ENCODE measurements at regions not wholly inside any gene's neighbourhood (a gene's known extent, or its start where the extent isn't known, plus 50 kb on each side); places are given as distances from the start of the nearest gene placed in this dataset.

- Histone ChIP-seq H3K79me2 (ENCODE audit: insufficient read depth, low read length) (no peaks in the 10 kb centered on the region), H3K4me2 (ENCODE audit: low read length) (no peak overlapping the region), H3K9ac (ENCODE audit: low read length) (no peak overlapping the region), H4K20me1 (ENCODE audit: insufficient read depth, low read length) (no peaks in the 10 kb centered on the region), H3K4me3 (ENCODE audit: low read depth, low read length, poor library complexity, severe bottlenecking) (no peak overlapping the region), H3K4me1 (ENCODE audit: insufficient read depth, low read length, severe bottlenecking) (no peaks in the 10 kb centered on the region), H3K36me3 (ENCODE audit: insufficient read depth, low read length) (no peaks in the 10 kb centered on the region), H3K9me2 (ENCODE audit: low read depth, low read length) (no peaks in the 10 kb centered on the region), H3F3A (ENCODE audit: insufficient read depth, low read length) (no peaks in the 10 kb centered on the region), H2AFZ (ENCODE audit: low read length) (no peak overlapping the region), H3K27me3 (ENCODE audit: insufficient read depth, low read length) (no peaks in the 10 kb centered on the region), H3K9me3 (ENCODE audit: low read length) (no peaks in the 10 kb centered on the region), H3K27ac (ENCODE audit: low read depth, low read length, poor library complexity, severe bottlenecking) (no peak overlapping the region)
- TF ChIP-seq, protein P1, sequence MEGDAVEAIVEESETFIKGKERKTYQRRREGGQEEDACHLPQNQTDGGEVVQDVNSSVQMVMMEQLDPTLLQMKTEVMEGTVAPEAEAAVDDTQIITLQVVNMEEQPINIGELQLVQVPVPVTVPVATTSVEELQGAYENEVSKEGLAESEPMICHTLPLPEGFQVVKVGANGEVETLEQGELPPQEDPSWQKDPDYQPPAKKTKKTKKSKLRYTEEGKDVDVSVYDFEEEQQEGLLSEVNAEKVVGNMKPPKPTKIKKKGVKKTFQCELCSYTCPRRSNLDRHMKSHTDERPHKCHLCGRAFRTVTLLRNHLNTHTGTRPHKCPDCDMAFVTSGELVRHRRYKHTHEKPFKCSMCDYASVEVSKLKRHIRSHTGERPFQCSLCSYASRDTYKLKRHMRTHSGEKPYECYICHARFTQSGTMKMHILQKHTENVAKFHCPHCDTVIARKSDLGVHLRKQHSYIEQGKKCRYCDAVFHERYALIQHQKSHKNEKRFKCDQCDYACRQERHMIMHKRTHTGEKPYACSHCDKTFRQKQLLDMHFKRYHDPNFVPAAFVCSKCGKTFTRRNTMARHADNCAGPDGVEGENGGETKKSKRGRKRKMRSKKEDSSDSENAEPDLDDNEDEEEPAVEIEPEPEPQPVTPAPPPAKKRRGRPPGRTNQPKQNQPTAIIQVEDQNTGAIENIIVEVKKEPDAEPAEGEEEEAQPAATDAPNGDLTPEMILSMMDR (IDR thresholded peaks at IDR 0.05; ENCODE audit: low read length): no peak
- TF ChIP-seq EZH2 (IDR thresholded peaks at IDR 0.05; ENCODE audit: borderline replicate concordance, low read length): no peak
These were observed 1188.8 kb upstream of the CADM2 start for GRCh38 chr3:83769791-83770663.

- no peak overlapping the region for H3K27ac ChIP-seq (ENCODE audit: low read depth, low read length, poor library complexity, severe bottlenecking)
- H2AFZ ChIP-seq (ENCODE audit: low read length): no peak overlapping the region
- no peak overlapping the region for H3K4me3 ChIP-seq (ENCODE audit: low read depth, low read length, poor library complexity, severe bottlenecking)
- no peaks in the 10 kb centered on the region for H3K9me3 ChIP-seq (ENCODE audit: low read length)
- H4K20me1 ChIP-seq (ENCODE audit: insufficient read depth, low read length): no peaks in the 10 kb centered on the region
- no peaks in the 10 kb centered on the region for H3K79me2 ChIP-seq (ENCODE audit: insufficient read depth, low read length)
- no peak overlapping the region for H3K9ac ChIP-seq (ENCODE audit: low read length)
- no peaks in the 10 kb centered on the region for H3F3A ChIP-seq (ENCODE audit: insufficient read depth, low read length)
- TF ChIP-seq, protein P1 (IDR thresholded peaks at IDR 0.05; ENCODE audit: low read length): no peak
- TF ChIP-seq EZH2 (IDR thresholded peaks at IDR 0.05; ENCODE audit: borderline replicate concordance, low read length): no peak
- no peak overlapping the region for H3K4me2 ChIP-seq (ENCODE audit: low read length)
- H3K27me3 ChIP-seq (ENCODE audit: insufficient read depth, low read length): no peaks in the 10 kb centered on the region
- no peaks in the 10 kb centered on the region for H3K36me3 ChIP-seq (ENCODE audit: insufficient read depth, low read length)
- H3K9me2 ChIP-seq (ENCODE audit: low read depth, low read length): no peaks in the 10 kb centered on the region
- no peaks in the 10 kb centered on the region for H3K4me1 ChIP-seq (ENCODE audit: insufficient read depth, low read length, severe bottlenecking)
These were observed 1188.0 kb upstream of the CADM2 start for GRCh38 chr3:83770664-83771402.

DNA sequence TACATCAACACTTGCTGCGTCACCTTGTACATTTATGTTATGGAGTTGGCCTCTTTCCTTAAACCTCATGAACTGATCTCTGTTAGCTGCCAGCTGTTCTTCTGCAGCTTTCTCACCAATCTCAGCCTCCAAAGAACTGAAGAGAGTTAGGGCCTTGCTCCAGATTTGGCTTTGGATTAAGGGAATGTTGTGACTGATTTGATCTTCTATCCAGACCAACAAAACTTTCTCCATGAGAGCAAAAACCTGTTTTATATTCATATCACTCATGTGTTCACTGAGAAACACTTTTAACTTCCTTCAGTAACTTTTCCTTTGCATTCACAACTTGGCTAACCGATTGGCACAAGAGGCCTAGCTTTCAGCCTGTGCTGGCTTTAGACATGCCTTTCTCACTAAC, 1156.0 kb upstream of the CADM2 start:
- Histone ChIP-seq H3K4me3 (ENCODE audit: low read depth, low read length, poor library complexity, severe bottlenecking) (no peak overlapping the region), H3K79me2 (ENCODE audit: insufficient read depth, low read length) (no peaks in the 10 kb centered on the region), H3K36me3 (ENCODE audit: insufficient read depth, low read length) (no peaks in the 10 kb centered on the region), H3K9me3 (ENCODE audit: low read length) (no peaks in the 10 kb centered on the region), H3F3A (ENCODE audit: insufficient read depth, low read length) (no peaks in the 10 kb centered on the region), H4K20me1 (ENCODE audit: insufficient read depth, low read length) (no peaks in the 10 kb centered on the region), H3K9ac (ENCODE audit: low read length) (no peak overlapping the region), H3K4me1 (ENCODE audit: insufficient read depth, low read length, severe bottlenecking) (no peaks in the 10 kb centered on the region), H3K27me3 (ENCODE audit: insufficient read depth, low read length) (no peaks in the 10 kb centered on the region), H3K4me2 (ENCODE audit: low read length) (no peak overlapping the region), H3K9me2 (ENCODE audit: low read depth, low read length) (no peaks in the 10 kb centered on the region), H2AFZ (ENCODE audit: low read length) (no peak overlapping the region), H3K27ac (ENCODE audit: low read depth, low read length, poor library complexity, severe bottlenecking) (no peak overlapping the region)
- no peak for TF ChIP-seq EZH2 (IDR thresholded peaks at IDR 0.05; ENCODE audit: borderline replicate concordance, low read length)
- TF ChIP-seq, protein P1 (IDR thresholded peaks at IDR 0.05; ENCODE audit: low read length): no peak

Measured in OCI-LY1 (cell line).